ENCODE measurements at regions not wholly inside any gene's neighbourhood (a gene's known extent, or its start where the extent isn't known, plus 50 kb on each side); places are given as distances from the start of the nearest gene placed in this dataset.

DNA sequence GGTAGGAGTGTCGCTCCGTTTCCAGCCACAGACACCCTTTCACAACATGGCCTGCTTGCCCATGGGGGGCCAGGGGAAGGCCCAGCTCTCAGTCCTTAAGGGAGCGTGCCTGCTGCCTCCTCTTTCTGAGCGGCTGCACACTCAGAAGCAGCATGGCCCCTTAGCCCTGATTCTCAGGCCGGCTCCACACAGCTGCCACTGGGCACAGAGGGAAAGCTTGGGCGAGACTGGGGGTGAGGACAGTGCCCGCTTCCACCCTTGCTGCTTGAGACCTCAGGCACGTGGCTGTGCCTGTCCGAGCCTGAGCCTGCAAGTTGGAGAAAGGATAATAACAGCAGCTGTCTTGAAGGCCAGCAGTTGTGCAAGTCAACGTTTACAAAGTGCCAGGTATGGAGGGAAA, 416.3 kb downstream of the SHANK2 start (continued):
- TF ChIP-seq, protein P1, sequence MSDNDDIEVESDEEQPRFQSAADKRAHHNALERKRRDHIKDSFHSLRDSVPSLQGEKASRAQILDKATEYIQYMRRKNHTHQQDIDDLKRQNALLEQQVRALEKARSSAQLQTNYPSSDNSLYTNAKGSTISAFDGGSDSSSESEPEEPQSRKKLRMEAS (IDR thresholded peaks at IDR 0.05; ENCODE audit: low read depth), result no peak
- TF ChIP-seq MXI1 (IDR thresholded peaks at IDR 0.05; ENCODE audit: low read depth, low read length) (no peak), RFX5 (IDR thresholded peaks at IDR 0.05; ENCODE audit: low read length) (no peak)

DNA sequence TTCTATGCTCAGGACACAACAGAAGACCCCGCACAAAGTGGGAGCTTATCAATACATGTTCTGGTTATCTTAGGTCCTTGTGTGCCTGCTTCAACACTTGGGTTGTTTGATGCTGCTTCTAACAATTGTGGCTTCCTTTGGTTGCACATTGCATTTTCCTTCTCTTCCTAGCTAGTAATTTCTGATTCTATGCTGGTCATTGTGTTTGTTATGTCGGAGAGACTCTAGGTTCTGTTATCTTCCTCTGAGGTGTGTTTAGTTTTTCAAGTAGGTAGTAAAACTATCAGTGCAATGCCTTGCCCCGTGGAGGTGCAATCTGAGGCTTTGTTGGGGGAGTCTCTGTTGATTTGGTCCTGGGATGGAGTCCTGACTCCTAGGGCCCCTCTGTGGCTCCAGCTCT, 414.2 kb downstream of the SHANK2 start:
- Histone ChIP-seq H3K4me3 (ENCODE audit: low read depth in 2 of 2, low read length in 1 of 2) (no peak overlapping the region), H3F3A (replicated peaks; ENCODE audit: insufficient read depth) (no peaks in the 10 kb centered on the region), H3K27me3 (ENCODE audit: insufficient read depth) (no peaks in the 10 kb centered on the region), H2AFZ (ENCODE audit: low read depth) (no peak overlapping the region), H3K9ac (no peak overlapping the region), H3K9me3 (no peaks in the 10 kb centered on the region), H3K27ac (ENCODE audit: low read depth in 2 of 2, low read length in 1 of 2) (no peak overlapping the region), H3K4me1 (ENCODE audit: control insufficient read depth in 1 of 2, insufficient read depth in 2 of 2, low read depth in 1 of 2, low read length in 1 of 2) (no peaks in the 10 kb centered on the region), H3K4me2 (no peak overlapping the region), H3K79me2 (ENCODE audit: insufficient read depth) (no peaks in the 10 kb centered on the region), H4K20me1 (ENCODE audit: insufficient read depth) (no peaks in the 10 kb centered on the region), H3K36me3 (replicated peaks in 1 of 2; ENCODE audit: control insufficient read depth in 1 of 2, insufficient read depth in 2 of 2, low read length in 1 of 2) (no peaks in the 10 kb centered on the region), H3K9me2 (no peaks in the 10 kb centered on the region)
- ChIA-PET POLR2A (interaction anchor here (0.9 kb wide), 1 partner anchor 10 kb away, joined by 3 read pairs; no protein-coding TSS in a partner anchor), CTCF (interaction anchor here (1.2 kb wide), 1 partner anchor 23 kb away, joined by 3 read pairs; no protein-coding TSS in a partner anchor)
- no peak for DNase-seq
- TF ChIP-seq FOXM1 (IDR thresholded peaks at IDR 0.05; ENCODE audit: low read depth) (no peak), TEAD4 (IDR thresholded peaks at IDR 0.05; ENCODE audit: borderline replicate concordance, insufficient read depth) (no peak), RXRA (IDR thresholded peaks at IDR 0.05; ENCODE audit: borderline replicate concordance, low read depth) (no peak), TCF12 (IDR thresholded peaks at IDR 0.05) (no peak), GABPA (IDR thresholded peaks at IDR 0.05; ENCODE audit: low read depth) (no peak), ELF1 (IDR thresholded peaks at IDR 0.05) (no peak), MEF2A (IDR thresholded peaks at IDR 0.05; ENCODE audit: borderline replicate concordance, low read depth) (no peak), FOSL2 (IDR thresholded peaks at IDR 0.05; ENCODE audit: borderline replicate concordance, low read depth) (no peak), POLR2AphosphoS5 (IDR thresholded peaks at IDR 0.05; ENCODE audit: low read depth, low read length) (no peak), SMC3 (IDR thresholded peaks at IDR 0.05; ENCODE audit: low read depth, low read length) (no peak), FOXJ3 (CRISPR knock-in tag; IDR thresholded peaks at IDR 0.05) (no peak), RFX5 (IDR thresholded peaks at IDR 0.05; ENCODE audit: low read length) (no peak)
- TF ChIP-seq, protein P2, sequence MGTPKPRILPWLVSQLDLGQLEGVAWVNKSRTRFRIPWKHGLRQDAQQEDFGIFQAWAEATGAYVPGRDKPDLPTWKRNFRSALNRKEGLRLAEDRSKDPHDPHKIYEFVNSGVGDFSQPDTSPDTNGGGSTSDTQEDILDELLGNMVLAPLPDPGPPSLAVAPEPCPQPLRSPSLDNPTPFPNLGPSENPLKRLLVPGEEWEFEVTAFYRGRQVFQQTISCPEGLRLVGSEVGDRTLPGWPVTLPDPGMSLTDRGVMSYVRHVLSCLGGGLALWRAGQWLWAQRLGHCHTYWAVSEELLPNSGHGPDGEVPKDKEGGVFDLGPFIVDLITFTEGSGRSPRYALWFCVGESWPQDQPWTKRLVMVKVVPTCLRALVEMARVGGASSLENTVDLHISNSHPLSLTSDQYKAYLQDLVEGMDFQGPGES (IDR thresholded peaks at IDR 0.05; ENCODE audit: low read depth, low read length), result no peak
- TF ChIP-seq, protein P3, sequence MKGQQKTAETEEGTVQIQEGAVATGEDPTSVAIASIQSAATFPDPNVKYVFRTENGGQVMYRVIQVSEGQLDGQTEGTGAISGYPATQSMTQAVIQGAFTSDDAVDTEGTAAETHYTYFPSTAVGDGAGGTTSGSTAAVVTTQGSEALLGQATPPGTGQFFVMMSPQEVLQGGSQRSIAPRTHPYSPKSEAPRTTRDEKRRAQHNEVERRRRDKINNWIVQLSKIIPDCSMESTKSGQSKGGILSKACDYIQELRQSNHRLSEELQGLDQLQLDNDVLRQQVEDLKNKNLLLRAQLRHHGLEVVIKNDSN (IDR thresholded peaks at IDR 0.05; ENCODE audit: borderline replicate concordance, low read depth), result no peak
- TF ChIP-seq, protein P4, sequence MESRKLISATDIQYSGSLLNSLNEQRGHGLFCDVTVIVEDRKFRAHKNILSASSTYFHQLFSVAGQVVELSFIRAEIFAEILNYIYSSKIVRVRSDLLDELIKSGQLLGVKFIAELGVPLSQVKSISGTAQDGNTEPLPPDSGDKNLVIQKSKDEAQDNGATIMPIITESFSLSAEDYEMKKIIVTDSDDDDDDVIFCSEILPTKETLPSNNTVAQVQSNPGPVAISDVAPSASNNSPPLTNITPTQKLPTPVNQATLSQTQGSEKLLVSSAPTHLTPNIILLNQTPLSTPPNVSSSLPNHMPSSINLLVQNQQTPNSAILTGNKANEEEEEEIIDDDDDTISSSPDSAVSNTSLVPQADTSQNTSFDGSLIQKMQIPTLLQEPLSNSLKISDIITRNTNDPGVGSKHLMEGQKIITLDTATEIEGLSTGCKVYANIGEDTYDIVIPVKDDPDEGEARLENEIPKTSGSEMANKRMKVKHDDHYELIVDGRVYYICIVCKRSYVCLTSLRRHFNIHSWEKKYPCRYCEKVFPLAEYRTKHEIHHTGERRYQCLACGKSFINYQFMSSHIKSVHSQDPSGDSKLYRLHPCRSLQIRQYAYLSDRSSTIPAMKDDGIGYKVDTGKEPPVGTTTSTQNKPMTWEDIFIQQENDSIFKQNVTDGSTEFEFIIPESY (IDR thresholded peaks at IDR 0.05; ENCODE audit: borderline replicate concordance, low read depth), result no peak
- TF ChIP-seq, protein P5, sequence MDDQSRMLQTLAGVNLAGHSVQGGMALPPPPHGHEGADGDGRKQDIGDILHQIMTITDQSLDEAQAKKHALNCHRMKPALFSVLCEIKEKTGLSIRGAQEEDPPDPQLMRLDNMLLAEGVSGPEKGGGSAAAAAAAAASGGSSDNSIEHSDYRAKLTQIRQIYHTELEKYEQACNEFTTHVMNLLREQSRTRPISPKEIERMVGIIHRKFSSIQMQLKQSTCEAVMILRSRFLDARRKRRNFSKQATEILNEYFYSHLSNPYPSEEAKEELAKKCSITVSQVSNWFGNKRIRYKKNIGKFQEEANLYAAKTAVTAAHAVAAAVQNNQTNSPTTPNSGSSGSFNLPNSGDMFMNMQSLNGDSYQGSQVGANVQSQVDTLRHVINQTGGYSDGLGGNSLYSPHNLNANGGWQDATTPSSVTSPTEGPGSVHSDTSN (IDR thresholded peaks at IDR 0.05), result no peak
- TF ChIP-seq, protein P6, sequence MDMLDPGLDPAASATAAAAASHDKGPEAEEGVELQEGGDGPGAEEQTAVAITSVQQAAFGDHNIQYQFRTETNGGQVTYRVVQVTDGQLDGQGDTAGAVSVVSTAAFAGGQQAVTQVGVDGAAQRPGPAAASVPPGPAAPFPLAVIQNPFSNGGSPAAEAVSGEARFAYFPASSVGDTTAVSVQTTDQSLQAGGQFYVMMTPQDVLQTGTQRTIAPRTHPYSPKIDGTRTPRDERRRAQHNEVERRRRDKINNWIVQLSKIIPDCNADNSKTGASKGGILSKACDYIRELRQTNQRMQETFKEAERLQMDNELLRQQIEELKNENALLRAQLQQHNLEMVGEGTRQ (IDR thresholded peaks at IDR 0.05; ENCODE audit: borderline replicate concordance, low read depth, low read length), result no peak
- TF ChIP-seq, protein P7, sequence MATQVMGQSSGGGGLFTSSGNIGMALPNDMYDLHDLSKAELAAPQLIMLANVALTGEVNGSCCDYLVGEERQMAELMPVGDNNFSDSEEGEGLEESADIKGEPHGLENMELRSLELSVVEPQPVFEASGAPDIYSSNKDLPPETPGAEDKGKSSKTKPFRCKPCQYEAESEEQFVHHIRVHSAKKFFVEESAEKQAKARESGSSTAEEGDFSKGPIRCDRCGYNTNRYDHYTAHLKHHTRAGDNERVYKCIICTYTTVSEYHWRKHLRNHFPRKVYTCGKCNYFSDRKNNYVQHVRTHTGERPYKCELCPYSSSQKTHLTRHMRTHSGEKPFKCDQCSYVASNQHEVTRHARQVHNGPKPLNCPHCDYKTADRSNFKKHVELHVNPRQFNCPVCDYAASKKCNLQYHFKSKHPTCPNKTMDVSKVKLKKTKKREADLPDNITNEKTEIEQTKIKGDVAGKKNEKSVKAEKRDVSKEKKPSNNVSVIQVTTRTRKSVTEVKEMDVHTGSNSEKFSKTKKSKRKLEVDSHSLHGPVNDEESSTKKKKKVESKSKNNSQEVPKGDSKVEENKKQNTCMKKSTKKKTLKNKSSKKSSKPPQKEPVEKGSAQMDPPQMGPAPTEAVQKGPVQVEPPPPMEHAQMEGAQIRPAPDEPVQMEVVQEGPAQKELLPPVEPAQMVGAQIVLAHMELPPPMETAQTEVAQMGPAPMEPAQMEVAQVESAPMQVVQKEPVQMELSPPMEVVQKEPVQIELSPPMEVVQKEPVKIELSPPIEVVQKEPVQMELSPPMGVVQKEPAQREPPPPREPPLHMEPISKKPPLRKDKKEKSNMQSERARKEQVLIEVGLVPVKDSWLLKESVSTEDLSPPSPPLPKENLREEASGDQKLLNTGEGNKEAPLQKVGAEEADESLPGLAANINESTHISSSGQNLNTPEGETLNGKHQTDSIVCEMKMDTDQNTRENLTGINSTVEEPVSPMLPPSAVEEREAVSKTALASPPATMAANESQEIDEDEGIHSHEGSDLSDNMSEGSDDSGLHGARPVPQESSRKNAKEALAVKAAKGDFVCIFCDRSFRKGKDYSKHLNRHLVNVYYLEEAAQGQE (IDR thresholded peaks at IDR 0.05; ENCODE audit: low read depth, low read length), result no peak
- 17% methylated on average over 3 of the region's 3 CpGs for WGBS (ENCODE audit: low lambda C conversion rate)

Measured in SK-N-SH (cell line).